T-helper 1 cell treated with Interleukin-12 subunit alpha and Interleukin-12 subunit beta and Interleukin-4 antibody, amounts not matched to agents 30 ng/mL and 1 ng/mL, for 36 hours (primary cell): ENCODE measurements at regions not wholly inside any gene's neighbourhood (a gene's known extent, or its start where the extent isn't known, plus 50 kb on each side); places are given as distances from the start of the nearest gene placed in this dataset.

Experiments used
- intact Hi-C: fragments of 100-400 bp; cut with micrococcal nuclease; formaldehyde crosslinking; loops from one replicate; pipeline ENCODE4 v1.15.1; 2024

DNA sequence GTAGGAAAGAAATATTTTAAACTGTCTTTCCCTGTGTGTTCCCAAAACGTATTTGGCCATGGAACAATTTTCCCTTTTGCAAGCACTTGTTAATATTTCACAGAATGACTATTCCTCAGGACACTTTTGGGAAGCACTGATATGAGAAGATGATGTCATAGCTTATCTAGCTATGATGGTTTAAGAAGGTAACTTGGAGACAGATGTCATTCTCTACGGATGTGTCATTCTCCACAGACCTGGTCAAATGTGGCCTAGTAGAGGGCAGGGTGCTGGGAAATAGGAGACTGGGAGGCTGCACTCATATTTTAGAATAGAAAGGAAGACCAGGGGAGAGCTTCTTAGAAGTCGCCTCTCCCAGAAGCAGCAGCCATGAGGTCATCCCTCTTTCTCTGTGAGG, 220.7 kb upstream of the GLI3 start:
- intact Hi-C loops: no loop called here

GRCh38 chr7:42456756-42457276, 219.8 kb upstream of the GLI3 start:
- intact Hi-C loops: no loop called here

DNA sequence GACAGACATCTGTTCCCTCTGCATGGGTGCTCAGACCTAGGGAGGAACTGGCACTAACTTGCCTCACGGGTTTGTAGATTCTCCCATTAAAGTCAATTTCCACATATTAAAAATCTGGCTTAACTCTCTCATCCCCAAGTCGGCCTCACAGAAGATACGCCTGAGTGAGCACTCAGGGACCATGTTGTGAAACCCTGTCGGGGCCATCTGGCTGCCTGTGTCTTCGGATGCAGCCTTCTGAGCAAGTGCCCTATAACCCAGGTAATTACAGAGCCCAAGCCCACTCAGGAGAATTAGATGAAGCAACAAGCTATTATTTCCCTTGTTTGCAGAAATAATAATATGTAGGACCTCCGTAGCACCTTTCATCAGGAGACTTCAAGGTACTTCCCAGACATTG, 219.3 kb upstream of the GLI3 start:
- intact Hi-C loops: no loop called here

DNA sequence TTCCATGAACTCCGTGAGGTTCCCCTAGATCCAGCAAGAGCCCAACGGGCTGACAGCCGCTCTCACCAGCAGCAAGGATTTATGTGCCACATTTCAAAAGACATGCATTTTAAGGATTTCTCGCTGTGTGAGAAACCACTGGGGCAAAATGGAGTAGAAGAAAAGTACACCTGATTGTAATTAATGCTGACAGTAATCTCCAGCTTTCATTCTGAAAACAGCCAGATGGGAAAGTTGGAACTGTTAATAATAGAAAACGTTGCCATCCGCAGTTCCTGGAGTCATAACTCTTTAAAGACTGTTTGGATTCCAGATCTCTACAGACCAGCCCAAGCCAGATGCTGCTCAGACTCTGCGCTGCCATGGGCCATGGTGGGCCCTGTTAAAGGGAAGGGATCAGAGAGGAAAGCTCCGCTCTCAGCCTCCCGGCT, 216.9 kb upstream of the GLI3 start:
- intact Hi-C loops: no loop called here

- intact Hi-C loops: no loop called here
Observed at GRCh38 chr7:42452356-42452755, 215.3 kb upstream of the GLI3 start.

GRCh38 chr7:42449431-42449830, 212.4 kb upstream of the GLI3 start:
- intact Hi-C loops: no loop called here

GRCh38 chr7:42448901-42449300, 211.9 kb upstream of the GLI3 start:
- intact Hi-C loops: no loop called here

- intact Hi-C loops: no loop called here
Observed at GRCh38 chr7:42445691-42446090, 208.7 kb upstream of the GLI3 start.

GRCh38 chr7:42440951-42441350, 203.9 kb upstream of the GLI3 start:
- intact Hi-C loops: no loop called here

DNA sequence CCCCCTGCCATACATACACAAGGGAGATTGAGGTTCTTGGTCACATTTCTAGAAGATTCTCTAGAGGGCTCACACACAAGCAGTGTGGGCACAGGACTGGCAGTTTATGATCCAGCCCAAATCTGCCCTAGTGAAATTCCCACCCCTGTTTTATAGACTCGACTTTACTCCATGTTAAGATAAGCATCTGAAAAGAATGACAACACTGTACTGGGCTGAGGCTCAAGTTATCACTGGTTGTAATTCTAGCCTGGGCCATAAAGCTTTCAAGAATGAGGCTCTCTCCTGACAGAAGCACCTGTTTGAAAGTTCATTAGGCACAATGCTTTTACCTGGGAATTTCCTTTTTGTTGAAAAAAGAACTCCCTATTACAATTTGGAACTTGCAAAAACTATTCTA, 195.6 kb upstream of the GLI3 start:
- intact Hi-C loops: no loop called here

DNA sequence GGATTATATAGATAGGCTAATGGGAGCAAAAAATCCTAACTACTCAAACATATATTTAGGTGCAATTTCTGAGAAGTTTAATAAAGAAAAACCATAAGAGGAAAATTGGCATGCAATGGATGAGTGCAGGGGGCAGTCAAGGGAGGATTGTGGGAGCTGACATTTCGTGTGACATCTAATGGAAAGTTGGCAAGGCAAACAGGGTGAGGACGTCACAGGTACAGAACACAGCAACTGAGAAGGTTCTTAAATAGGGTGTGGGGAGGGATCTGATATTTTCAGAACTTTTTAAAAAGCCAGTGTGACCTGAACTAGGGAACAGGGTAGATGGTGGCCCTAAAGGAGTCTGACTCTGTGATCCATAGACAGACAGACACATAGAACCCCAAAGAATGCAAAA, 194.9 kb upstream of the GLI3 start:
- intact Hi-C loops: no loop called here

DNA sequence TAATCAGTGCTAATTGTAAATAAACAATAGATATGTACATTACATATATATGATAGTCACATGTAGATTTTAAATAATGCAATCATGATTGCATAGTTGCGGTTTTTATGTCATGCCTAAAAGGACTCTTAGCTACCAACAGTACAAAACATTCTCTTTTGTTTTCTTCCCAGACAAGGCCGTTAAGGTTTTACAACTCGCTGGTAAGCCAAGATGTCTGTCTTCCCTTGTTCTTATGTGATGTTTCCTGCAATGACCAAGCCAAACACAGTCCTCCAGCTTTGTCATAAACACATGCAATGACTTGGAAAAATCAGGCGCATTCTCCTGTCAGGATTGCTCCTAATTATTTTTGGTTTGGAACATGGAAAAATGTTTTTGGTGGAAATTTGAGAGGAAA, 192.3 kb upstream of the GLI3 start:
- intact Hi-C loops: no loop called here

DNA sequence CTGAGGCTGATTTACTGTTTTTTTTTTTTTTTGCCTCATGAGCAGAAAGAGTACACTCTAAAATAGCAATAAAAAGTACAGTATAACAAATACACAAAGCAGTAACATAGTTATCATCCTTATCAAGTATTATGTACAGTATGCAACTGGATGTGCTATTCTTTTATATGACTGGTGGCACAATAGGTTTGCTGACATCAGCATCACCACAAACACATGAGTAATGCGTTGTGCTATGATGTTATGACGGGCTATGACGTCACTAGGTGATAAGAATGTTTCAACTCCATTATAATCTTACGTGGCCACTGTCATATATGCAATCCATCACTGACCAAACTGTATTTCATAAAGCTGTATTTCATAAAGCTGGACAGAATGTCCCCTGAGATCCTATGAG, 189.2 kb upstream of the GLI3 start:
- intact Hi-C loops: no loop called here

- intact Hi-C loops: no loop called here
Observed at GRCh38 chr7:42414941-42415505, 178.0 kb upstream of the GLI3 start.

DNA sequence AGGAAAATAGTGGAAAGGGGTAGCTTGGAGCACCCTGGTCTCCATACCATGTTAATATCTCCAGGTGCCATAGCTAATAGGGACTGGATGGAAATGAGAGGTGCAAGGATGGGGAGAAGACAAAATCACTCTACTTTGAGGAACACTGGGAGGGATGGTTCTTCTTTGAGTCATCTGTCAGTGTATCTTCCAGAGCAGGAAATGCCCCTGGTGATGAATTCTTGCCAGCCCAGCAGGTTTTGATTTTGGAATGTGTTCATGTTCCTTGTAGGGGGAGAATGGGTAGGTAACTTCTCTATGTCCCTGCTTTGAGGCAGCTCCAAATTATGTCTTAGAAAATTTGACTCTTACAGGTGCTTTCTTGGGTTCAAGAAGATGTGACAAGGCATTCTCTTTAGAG, 177.0 kb upstream of the GLI3 start:
- intact Hi-C loops: no loop called here

DNA sequence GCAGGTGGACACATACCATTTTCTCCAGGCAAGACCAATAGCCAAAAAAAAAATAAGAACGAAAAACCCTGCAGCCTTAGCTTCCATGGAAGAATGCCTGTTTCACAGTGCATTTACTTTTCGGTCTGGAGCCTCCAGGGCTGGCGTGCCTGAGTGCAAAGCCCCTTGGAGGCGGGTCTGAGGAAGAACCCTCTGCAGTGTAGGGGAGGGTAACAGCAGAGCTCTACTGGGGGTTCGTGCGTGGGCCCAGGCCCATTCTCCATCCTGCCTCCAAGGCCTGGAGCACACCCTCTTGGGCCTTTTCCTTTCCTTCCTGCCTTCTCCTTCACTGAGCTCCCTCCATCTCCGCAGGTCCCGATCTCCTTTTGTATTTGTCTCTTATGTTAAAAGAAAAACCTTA, 172.3 kb upstream of the GLI3 start:
- intact Hi-C loops: no loop called here

GRCh38 chr7:42407833-42408232, 170.8 kb upstream of the GLI3 start:
- intact Hi-C loops: no loop called here

GRCh38 chr7:42407021-42407710, 170.2 kb upstream of the GLI3 start:
- intact Hi-C loops: no loop called here

DNA sequence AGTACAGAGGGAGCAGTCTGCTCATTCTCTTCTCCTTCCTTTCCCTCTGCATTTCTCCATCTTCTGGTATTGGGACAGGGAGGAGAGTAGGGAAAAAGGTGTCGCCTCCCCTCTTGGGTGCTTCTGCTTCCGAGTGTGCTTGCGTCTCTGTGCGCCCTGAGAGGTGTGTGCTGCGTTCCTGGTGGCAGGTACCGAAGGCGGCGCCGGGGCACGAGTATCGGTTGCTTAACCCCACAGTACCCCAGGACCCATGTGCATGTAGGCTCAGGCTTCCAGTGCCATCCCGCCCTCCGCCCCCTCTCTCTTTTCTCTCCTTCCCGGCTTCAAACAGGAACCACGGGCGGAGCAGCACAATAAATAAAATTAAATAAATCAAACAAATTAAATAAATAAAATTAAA, 169.3 kb upstream of the GLI3 start:
- intact Hi-C loops: no loop called here

- intact Hi-C loops: no loop called here
Observed at GRCh38 chr7:42405782-42406181, 168.8 kb upstream of the GLI3 start.

DNA sequence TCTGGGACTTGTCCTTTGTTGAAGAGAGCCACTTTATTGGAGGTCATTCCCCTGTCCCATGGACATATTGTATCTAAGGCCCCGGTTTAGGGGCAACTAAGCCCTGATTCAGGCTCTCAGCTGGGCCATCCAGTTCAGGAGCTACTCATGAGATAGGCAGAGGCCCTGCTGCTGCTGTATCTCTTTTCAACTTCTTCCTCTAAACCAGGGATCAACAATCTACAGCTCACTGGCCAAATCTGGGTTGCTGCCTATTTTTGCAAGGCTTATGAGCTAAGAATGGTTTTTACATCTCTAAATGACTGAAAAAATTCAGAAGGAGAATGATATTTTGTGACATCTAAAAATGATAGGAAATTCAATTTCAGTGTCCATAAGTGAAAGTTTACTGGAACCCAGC, 166.8 kb upstream of the GLI3 start:
- intact Hi-C loops: no loop called here

DNA sequence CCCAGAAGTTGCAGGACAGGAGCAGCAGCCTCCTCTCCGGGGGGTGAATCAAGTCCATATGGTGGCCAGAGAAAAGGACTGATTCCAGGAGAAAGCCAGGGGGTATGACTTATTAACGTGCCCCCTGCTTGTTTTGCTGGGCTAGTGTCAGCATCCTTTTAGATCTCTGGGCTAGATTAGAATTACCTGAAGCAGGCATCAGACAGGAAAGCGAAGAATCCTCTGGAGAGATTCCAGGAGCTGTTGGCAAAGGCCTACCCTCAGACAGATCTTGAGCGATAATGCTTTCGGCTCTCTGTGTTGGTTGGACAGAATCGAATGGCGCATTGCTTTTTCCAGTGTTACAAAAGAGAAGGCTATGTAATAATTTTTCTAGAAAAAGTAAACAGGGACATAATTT, 164.0 kb upstream of the GLI3 start:
- intact Hi-C loops: no loop called here

- intact Hi-C loops: no loop called here
Observed at GRCh38 chr7:42400211-42400772, 163.3 kb upstream of the GLI3 start.
